WTC11 (cell line): ENCODE measurements at regions not wholly inside any gene's neighbourhood (a gene's known extent, or its start where the extent isn't known, plus 50 kb on each side); places are given as distances from the start of the nearest gene placed in this dataset.

Source experiments
- ATAC-seq: fragments of 200-7000 bp; cut with Tn5 transposase; 2 replicates; pipeline ENCODE4 v1.10.0; 2021; ENCODE audit warnings: mild to moderate bottlenecking, moderate library complexity
- CTCF ChIA-PET: fragments of 300-600 bp; sonication (Branson Sonifier 250); formaldehyde crosslinking; loops from one replicate; lab custom pipeline; 2021; ENCODE audit warnings: antibody characterized with exemption; lab: Charles Lee
- POLR2A ChIA-PET: fragments of 350-600 bp; sonication (Branson Sonifier 250); formaldehyde crosslinking; loops from one replicate; lab custom pipeline; 2021; ENCODE audit warnings: antibody characterized with exemption; lab: Charles Lee
- DNase-seq: peaks from one replicate; pipeline ENCODE4 v3.0.0; 2021; ENCODE audit warnings: low spot score
- H3K27ac Mint-ChIP-seq: 2 replicates; pipeline ENCODE4 v1.8.0; 2021; ENCODE audit warnings: mixed read lengths
- H3K27me3 Mint-ChIP-seq: 2 replicates; pipeline ENCODE4 v1.8.0; 2021; ENCODE audit warnings: low read depth, mild to moderate bottlenecking, moderate library complexity, mixed read lengths
- H3K36me3 Mint-ChIP-seq: 2 replicates; pipeline ENCODE4 v1.8.0; 2021; ENCODE audit warnings: mixed read lengths
- H3K4me1 Mint-ChIP-seq: 2 replicates; pipeline ENCODE4 v1.8.0; 2022; ENCODE audit warnings: mixed read lengths
- H3K4me3 Mint-ChIP-seq: 2 replicates; pipeline ENCODE4 v1.8.0; 2021; ENCODE audit warnings: mild to moderate bottlenecking, moderate library complexity, mixed read lengths
- H3K9me3 Mint-ChIP-seq: 2 replicates; pipeline ENCODE4 v1.8.0; 2021; ENCODE audit warnings: mixed read lengths
- ARID4B ChIP-seq: sonication (generic); formaldehyde crosslinking; IDR thresholded peaks from 2 replicates; pipeline ENCODE4 v1.8.0; 2023; ENCODE audit warnings: missing genetic modification reagents, mild to moderate bottlenecking, borderline replicate concordance
- CREM ChIP-seq: sonication (generic); formaldehyde crosslinking; IDR thresholded peaks from 2 replicates; pipeline ENCODE4 v1.8.1; 2022; ENCODE audit warnings: mild to moderate bottlenecking, missing genetic modification reagents, moderate library complexity
- HMGA2 ChIP-seq: fragments of 250-450 bp; sonication (Bioruptor Pico); IDR thresholded peaks from 2 replicates; pipeline ENCODE4 v1.4.0; 2021; ENCODE audit warnings: mild to moderate bottlenecking, moderate library complexity
- MYBL2 ChIP-seq: sonication (generic); formaldehyde crosslinking; IDR thresholded peaks from 2 replicates; pipeline ENCODE4 v1.8.1; 2023; ENCODE audit warnings: mild to moderate bottlenecking, moderate library complexity, missing genetic modification reagents
- NFYB ChIP-seq: sonication (generic); formaldehyde crosslinking; conservative IDR thresholded peaks from 2 replicates; pipeline ENCODE4 v1.8.0; 2022; ENCODE audit warnings: low read depth, missing genetic modification reagents
- NR2C2 ChIP-seq: sonication (generic); formaldehyde crosslinking; IDR thresholded peaks from 2 replicates; pipeline ENCODE4 v1.8.0; 2022; ENCODE audit warnings: mild to moderate bottlenecking, missing genetic modification reagents
- OVOL2 ChIP-seq: fragments of 250-450 bp; sonication (Bioruptor Pico); IDR thresholded peaks from 2 replicates; pipeline ENCODE4 v1.9.0; 2021; ENCODE audit warnings: mild to moderate bottlenecking, borderline replicate concordance
- PRRX2 ChIP-seq: fragments of 250-450 bp; sonication (Bioruptor Pico); IDR thresholded peaks from 2 replicates; pipeline ENCODE4 v1.8.0; 2021; ENCODE audit warnings: mild to moderate bottlenecking
- SMAD3 ChIP-seq: sonication (generic); formaldehyde crosslinking; IDR thresholded peaks from 2 replicates; pipeline ENCODE4 v1.8.0; 2022; ENCODE audit warnings: missing genetic modification reagents, mild to moderate bottlenecking, borderline replicate concordance
- SOX15 ChIP-seq: fragments of 250-450 bp; sonication (Bioruptor Pico); IDR thresholded peaks from 2 replicates; pipeline ENCODE4 v1.9.0; 2021; ENCODE audit warnings: mild to moderate bottlenecking
- SP1 ChIP-seq: sonication (generic); formaldehyde crosslinking; conservative IDR thresholded peaks from 2 replicates; pipeline ENCODE4 v1.8.1; 2022; ENCODE audit warnings: missing genetic modification reagents
- TCF7 ChIP-seq: sonication (generic); formaldehyde crosslinking; IDR thresholded peaks from 2 replicates; pipeline ENCODE4 v1.8.0; 2022; ENCODE audit warnings: mild to moderate bottlenecking, low read depth, missing genetic modification reagents, moderate library complexity
- ZMAT4 ChIP-seq: fragments of 250-450 bp; sonication (Bioruptor Pico); IDR thresholded peaks from 2 replicates; pipeline ENCODE4 v1.9.0; 2021; ENCODE audit warnings: mild to moderate bottlenecking
- ZNF219 ChIP-seq: sonication (generic); formaldehyde crosslinking; IDR thresholded peaks from 2 replicates; pipeline ENCODE4 v1.8.0; 2023; ENCODE audit warnings: missing genetic modification reagents, mild to moderate bottlenecking, borderline replicate concordance
- TF ChIP-seq, protein P1 (sequence below): sonication (generic); formaldehyde crosslinking; IDR thresholded peaks from 2 replicates; pipeline ENCODE4 v1.8.0; 2022; ENCODE audit warnings: mild to moderate bottlenecking, missing genetic modification reagents
- TF ChIP-seq, protein P2 (sequence below): sonication (generic); formaldehyde crosslinking; IDR thresholded peaks from 2 replicates; pipeline ENCODE4 v1.8.1; 2022; ENCODE audit warnings: low read depth, mild to moderate bottlenecking, moderate library complexity, missing genetic modification reagents, borderline replicate concordance
- TF ChIP-seq, protein P3 (sequence below): sonication (generic); formaldehyde crosslinking; IDR thresholded peaks from 2 replicates; pipeline ENCODE4 v1.8.1; 2023; ENCODE audit warnings: mild to moderate bottlenecking, missing genetic modification reagents, moderate library complexity
- TF ChIP-seq, protein P4 (sequence below): sonication (generic); formaldehyde crosslinking; IDR thresholded peaks from 2 replicates; pipeline ENCODE4 v1.8.1; 2023; ENCODE audit warnings: mild to moderate bottlenecking, missing genetic modification reagents
- TF ChIP-seq, protein P5 (sequence below): sonication (generic); formaldehyde crosslinking; IDR thresholded peaks from 2 replicates; pipeline ENCODE4 v1.8.1; 2023; ENCODE audit warnings: mild to moderate bottlenecking, moderate library complexity, missing genetic modification reagents
- TF ChIP-seq, protein P6 (sequence below): fragments of 200-600 bp; IDR thresholded peaks from 2 replicates; pipeline ENCODE4 v1.8.0; 2022; ENCODE audit warnings: antibody characterized with exemption

DNA sequence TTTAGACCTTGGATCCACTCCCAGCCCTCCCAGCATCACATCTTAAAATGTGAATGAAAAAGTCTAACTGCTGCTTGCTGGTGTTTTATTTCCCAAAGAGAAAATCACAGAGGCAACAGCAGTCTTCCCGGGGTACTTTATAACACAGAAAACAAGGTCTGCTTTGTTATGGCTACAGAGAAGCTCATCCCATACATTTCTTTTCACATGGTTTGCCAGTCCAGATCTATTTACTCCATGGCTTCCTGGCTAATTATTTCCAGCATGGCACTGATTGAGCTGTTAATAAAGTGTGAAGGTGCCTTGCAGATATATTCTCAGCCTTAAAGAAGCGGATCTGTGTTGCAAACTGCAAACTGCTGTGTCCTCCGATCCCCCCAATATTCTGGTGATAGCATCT is 466.1 kb upstream of the CFAP20DC start (continued):
- TF ChIP-seq, protein P1, sequence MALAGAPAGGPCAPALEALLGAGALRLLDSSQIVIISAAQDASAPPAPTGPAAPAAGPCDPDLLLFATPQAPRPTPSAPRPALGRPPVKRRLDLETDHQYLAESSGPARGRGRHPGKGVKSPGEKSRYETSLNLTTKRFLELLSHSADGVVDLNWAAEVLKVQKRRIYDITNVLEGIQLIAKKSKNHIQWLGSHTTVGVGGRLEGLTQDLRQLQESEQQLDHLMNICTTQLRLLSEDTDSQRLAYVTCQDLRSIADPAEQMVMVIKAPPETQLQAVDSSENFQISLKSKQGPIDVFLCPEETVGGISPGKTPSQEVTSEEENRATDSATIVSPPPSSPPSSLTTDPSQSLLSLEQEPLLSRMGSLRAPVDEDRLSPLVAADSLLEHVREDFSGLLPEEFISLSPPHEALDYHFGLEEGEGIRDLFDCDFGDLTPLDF (CRISPR knock-in tag) = no peak
- TF ChIP-seq, protein P2, sequence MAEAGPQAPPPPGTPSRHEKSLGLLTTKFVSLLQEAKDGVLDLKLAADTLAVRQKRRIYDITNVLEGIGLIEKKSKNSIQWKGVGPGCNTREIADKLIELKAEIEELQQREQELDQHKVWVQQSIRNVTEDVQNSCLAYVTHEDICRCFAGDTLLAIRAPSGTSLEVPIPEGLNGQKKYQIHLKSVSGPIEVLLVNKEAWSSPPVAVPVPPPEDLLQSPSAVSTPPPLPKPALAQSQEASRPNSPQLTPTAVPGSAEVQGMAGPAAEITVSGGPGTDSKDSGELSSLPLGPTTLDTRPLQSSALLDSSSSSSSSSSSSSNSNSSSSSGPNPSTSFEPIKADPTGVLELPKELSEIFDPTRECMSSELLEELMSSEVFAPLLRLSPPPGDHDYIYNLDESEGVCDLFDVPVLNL (CRISPR knock-in tag) = no peak
- TF ChIP-seq ZMAT4 (CRISPR knock-in tag) (no peak), TCF7 (no peak)
- TF ChIP-seq, protein P3, sequence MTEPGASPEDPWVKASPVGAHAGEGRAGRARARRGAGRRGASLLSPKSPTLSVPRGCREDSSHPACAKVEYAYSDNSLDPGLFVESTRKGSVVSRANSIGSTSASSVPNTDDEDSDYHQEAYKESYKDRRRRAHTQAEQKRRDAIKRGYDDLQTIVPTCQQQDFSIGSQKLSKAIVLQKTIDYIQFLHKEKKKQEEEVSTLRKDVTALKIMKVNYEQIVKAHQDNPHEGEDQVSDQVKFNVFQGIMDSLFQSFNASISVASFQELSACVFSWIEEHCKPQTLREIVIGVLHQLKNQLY (CRISPR knock-in tag) = no peak
- TF ChIP-seq, protein P4, sequence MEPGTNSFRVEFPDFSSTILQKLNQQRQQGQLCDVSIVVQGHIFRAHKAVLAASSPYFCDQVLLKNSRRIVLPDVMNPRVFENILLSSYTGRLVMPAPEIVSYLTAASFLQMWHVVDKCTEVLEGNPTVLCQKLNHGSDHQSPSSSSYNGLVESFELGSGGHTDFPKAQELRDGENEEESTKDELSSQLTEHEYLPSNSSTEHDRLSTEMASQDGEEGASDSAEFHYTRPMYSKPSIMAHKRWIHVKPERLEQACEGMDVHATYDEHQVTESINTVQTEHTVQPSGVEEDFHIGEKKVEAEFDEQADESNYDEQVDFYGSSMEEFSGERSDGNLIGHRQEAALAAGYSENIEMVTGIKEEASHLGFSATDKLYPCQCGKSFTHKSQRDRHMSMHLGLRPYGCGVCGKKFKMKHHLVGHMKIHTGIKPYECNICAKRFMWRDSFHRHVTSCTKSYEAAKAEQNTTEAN (CRISPR knock-in tag) = no peak

- Mint-ChIP-seq H3K9me3 (peaks cover 13% of the 10 kb centered on the region), H3K27me3 (no peaks in the 10 kb centered on the region; the same call in 1 of the 2 replicates), H3K4me3 (no peak overlapping the region), H3K4me1 (peaks cover 16% of the 10 kb centered on the region), H3K36me3 (no peaks in the 10 kb centered on the region), H3K27ac (no peak overlapping the region)
- DNase-seq (no peak), ATAC-seq (no peak)
- ChIA-PET CTCF (no interaction called here), POLR2A (no interaction called here)
- TF ChIP-seq OVOL2 (CRISPR knock-in tag) = no peak
- no peak for TF ChIP-seq SP1
- TF ChIP-seq, protein P5, sequence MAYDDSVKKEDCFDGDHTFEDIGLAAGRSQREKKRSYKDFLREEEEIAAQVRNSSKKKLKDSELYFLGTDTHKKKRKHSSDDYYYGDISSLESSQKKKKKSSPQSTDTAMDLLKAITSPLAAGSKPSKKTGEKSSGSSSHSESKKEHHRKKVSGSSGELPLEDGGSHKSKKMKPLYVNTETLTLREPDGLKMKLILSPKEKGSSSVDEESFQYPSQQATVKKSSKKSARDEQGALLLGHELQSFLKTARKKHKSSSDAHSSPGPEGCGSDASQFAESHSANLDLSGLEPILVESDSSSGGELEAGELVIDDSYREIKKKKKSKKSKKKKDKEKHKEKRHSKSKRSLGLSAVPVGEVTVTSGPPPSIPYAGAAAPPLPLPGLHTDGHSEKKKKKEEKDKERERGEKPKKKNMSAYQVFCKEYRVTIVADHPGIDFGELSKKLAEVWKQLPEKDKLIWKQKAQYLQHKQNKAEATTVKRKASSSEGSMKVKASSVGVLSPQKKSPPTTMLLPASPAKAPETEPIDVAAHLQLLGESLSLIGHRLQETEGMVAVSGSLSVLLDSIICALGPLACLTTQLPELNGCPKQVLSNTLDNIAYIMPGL (CRISPR knock-in tag) = no peak
- TF ChIP-seq PRRX2 (CRISPR knock-in tag) = no peak
Observed at GRCh38 chr3:59514865-59515482, 465.1 kb upstream of the CFAP20DC start.

- peaks cover 16% of the 10 kb centered on the region for H3K4me1 Mint-ChIP-seq
- ChIA-PET POLR2A (no interaction called here), CTCF (no interaction called here)
- ATAC-seq (no peak), DNase-seq (no peak)
- H3K4me3 Mint-ChIP-seq = no peak overlapping the region
- peaks cover 13% of the 10 kb centered on the region for H3K9me3 Mint-ChIP-seq
- H3K27ac Mint-ChIP-seq = no peak overlapping the region
- H3K36me3 Mint-ChIP-seq = no peaks in the 10 kb centered on the region
- H3K27me3 Mint-ChIP-seq = no peaks in the 10 kb centered on the region; the same call in 1 of the 2 replicates
- TF ChIP-seq SOX15 (CRISPR knock-in tag) (no peak), HMGA2 (CRISPR knock-in tag) (no peak), MYBL2 (no peak), NR2C2 (no peak), ARID4B (no peak), CREM (no peak), NFYB (CRISPR knock-in tag) (no peak), SMAD3 (CRISPR knock-in tag) (no peak), ZNF219 (CRISPR knock-in tag) (no peak)
- TF ChIP-seq, protein P6, sequence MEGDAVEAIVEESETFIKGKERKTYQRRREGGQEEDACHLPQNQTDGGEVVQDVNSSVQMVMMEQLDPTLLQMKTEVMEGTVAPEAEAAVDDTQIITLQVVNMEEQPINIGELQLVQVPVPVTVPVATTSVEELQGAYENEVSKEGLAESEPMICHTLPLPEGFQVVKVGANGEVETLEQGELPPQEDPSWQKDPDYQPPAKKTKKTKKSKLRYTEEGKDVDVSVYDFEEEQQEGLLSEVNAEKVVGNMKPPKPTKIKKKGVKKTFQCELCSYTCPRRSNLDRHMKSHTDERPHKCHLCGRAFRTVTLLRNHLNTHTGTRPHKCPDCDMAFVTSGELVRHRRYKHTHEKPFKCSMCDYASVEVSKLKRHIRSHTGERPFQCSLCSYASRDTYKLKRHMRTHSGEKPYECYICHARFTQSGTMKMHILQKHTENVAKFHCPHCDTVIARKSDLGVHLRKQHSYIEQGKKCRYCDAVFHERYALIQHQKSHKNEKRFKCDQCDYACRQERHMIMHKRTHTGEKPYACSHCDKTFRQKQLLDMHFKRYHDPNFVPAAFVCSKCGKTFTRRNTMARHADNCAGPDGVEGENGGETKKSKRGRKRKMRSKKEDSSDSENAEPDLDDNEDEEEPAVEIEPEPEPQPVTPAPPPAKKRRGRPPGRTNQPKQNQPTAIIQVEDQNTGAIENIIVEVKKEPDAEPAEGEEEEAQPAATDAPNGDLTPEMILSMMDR = no peak
Observed at GRCh38 chr3:59513570-59513969, 463.7 kb upstream of the CFAP20DC start.
